Caco-2 (cell line): ENCODE measurements at regions not wholly inside any gene's neighbourhood (a gene's known extent, or its start where the extent isn't known, plus 50 kb on each side); places are given as distances from the start of the nearest gene placed in this dataset.

Experiments used
- BruUV-seq: library from RNA; stranded (reverse); fragments of 400-500 nt; replicated peaks from 2 replicates; lab custom pipeline; 2021; lab: Mats Ljungman, UMichigan
- CTCF ChIA-PET: fragments of 300-600 bp; sonication (Branson Sonifier 250); formaldehyde crosslinking; loops from one replicate; lab custom pipeline; 2022; ENCODE audit warnings: antibody characterized with exemption; lab: Charles Lee
- POLR2A ChIA-PET: fragments of 300-600 bp; sonication (Branson Sonifier 250); formaldehyde crosslinking; loops from one replicate; lab custom pipeline; 2022; ENCODE audit warnings: antibody characterized with exemption; lab: Charles Lee
- DNase-seq, 2 experiments: peaks; one replicate each; pipeline versions ENCODE4 v3.0.0 to v3.0.0-alpha.2; 2020 to 2022
- H3K27me3 ChIP-seq: replicated peaks from 2 replicates; pipeline ENCODE4 v1.6.0; 2011; ENCODE audit warnings: low read length; ENCODE audit not compliant: control insufficient read depth, insufficient read depth
- H3K36me3 ChIP-seq: 2 replicates; pipeline ENCODE4 v1.5.1; 2011; ENCODE audit warnings: low read length; ENCODE audit not compliant: control insufficient read depth, insufficient read depth
- H3K4me1 ChIP-seq: fragments of 250-450 bp; sonication (Bioruptor Pico); 2 replicates; pipeline ENCODE4 v1.5.1; 2020; ENCODE audit warnings: mild to moderate bottlenecking
- H3K4me3 ChIP-seq: 2 replicates; pipeline ENCODE4 v1.5.1; 2011; ENCODE audit warnings: low read depth, mild to moderate bottlenecking, control low read depth, low read length
- H3K9me3 ChIP-seq: fragments of 250-450 bp; sonication (Bioruptor Pico); 2 replicates; pipeline ENCODE4 v1.5.1; 2020; ENCODE audit warnings: mild to moderate bottlenecking, moderate library complexity
- H3K27ac Mint-ChIP-seq: one replicate; pipeline ENCODE4 v1.8.0; 2022; ENCODE audit warnings: mixed read lengths; ENCODE audit not compliant: unreplicated experiment
- H3K27me3 Mint-ChIP-seq: one replicate; pipeline ENCODE4 v1.8.0; 2022; ENCODE audit warnings: mixed read lengths; ENCODE audit not compliant: insufficient read depth, unreplicated experiment
- H3K36me3 Mint-ChIP-seq: one replicate; pipeline ENCODE4 v1.8.0; 2022; ENCODE audit warnings: mild to moderate bottlenecking, mixed read lengths; ENCODE audit not compliant: insufficient read depth, unreplicated experiment
- H3K4me1 Mint-ChIP-seq: one replicate; pipeline ENCODE4 v1.8.0; 2022; ENCODE audit warnings: low read depth, mixed read lengths; ENCODE audit not compliant: unreplicated experiment
- H3K4me3 Mint-ChIP-seq: one replicate; pipeline ENCODE4 v1.8.0; 2022; ENCODE audit warnings: mild to moderate bottlenecking, moderate library complexity, mixed read lengths; ENCODE audit not compliant: unreplicated experiment
- H3K9me3 Mint-ChIP-seq: one replicate; pipeline ENCODE4 v1.8.0; 2022; ENCODE audit warnings: mixed read lengths; ENCODE audit not compliant: unreplicated experiment
- intact Hi-C: fragments of 100-400 bp; cut with micrococcal nuclease; formaldehyde crosslinking; loops from one replicate; pipeline ENCODE4 v1.10.0; 2022; ENCODE audit not compliant: unreplicated experiment
- TF ChIP-seq, protein P1 (sequence below), 2 experiments: fragments of 200-600 bp in 1 of 2; IDR thresholded peaks; 1 replicate in 1 of 2; 2 replicates in 1 of 2; pipeline versions ENCODE4 v1.5.1 to v1.8.0; 2011 to 2022; ENCODE audit warnings: antibody characterized with exemption in 1 of 2, control low read depth in 1 of 2, inconsistent platforms in 1 of 2, low read depth in 1 of 2, low read length in 1 of 2, mild to moderate bottlenecking in 1 of 2, moderate library complexity in 1 of 2; ENCODE audit not compliant: insufficient read depth in 1 of 2, severe bottlenecking in 1 of 2, unreplicated experiment in 1 of 2

DNA sequence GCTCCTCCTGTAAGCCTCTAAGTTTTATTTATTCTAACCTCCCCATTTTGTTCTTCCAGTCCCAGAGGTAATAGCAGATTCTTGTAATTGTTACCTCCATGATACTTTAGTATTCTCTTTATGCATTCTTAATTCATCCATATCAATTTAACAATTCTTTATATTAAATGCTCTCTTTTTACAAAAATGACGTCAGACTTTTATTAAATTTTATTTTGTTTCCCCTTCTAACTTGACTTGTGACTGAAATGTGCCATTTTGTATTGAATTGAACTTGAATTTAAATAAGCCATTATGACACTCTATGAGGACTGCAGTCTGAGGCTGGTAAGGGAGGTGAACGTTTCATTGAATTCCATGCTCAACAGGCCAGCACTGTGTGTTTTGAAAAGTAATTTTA is 60.0 kb upstream of the NUDT10 start:
- BruUV-seq: no TSS peak

GRCh38 chrX:51281758-51282318 is 50.8 kb upstream of the NUDT10 start:
- no peak overlapping the region for H3K4me3 Mint-ChIP-seq
- Histone ChIP-seq H3K4me1 (no peaks in the 10 kb centered on the region), H3K9me3 (no peaks in the 10 kb centered on the region), H3K27me3 (no peaks in the 10 kb centered on the region), H3K4me3 (no peak overlapping the region), H3K36me3 (no peaks in the 10 kb centered on the region)
- ChIA-PET POLR2A (no interaction called here), CTCF (no interaction called here)
- H3K27ac Mint-ChIP-seq: no peak overlapping the region
- H3K27me3 Mint-ChIP-seq: no peaks in the 10 kb centered on the region
- no peaks in the 10 kb centered on the region for H3K4me1 Mint-ChIP-seq
- no TSS peak for BruUV-seq
- intact Hi-C loops: no loop called here
- no peak for DNase-seq
- no peaks in the 10 kb centered on the region for H3K9me3 Mint-ChIP-seq
- TF ChIP-seq, protein P1, sequence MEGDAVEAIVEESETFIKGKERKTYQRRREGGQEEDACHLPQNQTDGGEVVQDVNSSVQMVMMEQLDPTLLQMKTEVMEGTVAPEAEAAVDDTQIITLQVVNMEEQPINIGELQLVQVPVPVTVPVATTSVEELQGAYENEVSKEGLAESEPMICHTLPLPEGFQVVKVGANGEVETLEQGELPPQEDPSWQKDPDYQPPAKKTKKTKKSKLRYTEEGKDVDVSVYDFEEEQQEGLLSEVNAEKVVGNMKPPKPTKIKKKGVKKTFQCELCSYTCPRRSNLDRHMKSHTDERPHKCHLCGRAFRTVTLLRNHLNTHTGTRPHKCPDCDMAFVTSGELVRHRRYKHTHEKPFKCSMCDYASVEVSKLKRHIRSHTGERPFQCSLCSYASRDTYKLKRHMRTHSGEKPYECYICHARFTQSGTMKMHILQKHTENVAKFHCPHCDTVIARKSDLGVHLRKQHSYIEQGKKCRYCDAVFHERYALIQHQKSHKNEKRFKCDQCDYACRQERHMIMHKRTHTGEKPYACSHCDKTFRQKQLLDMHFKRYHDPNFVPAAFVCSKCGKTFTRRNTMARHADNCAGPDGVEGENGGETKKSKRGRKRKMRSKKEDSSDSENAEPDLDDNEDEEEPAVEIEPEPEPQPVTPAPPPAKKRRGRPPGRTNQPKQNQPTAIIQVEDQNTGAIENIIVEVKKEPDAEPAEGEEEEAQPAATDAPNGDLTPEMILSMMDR (IDR thresholded peaks at IDR 0.05; ENCODE audit: insufficient read depth in 1 of 2, low read depth in 1 of 2, low read length in 1 of 2, severe bottlenecking in 1 of 2, unreplicated experiment in 1 of 2): no peak
- H3K36me3 Mint-ChIP-seq: no peaks in the 10 kb centered on the region

More for the DNA sequence above, 60.0 kb upstream of the NUDT10 start:
- no peak overlapping the region for H3K27ac Mint-ChIP-seq
- no peaks in the 10 kb centered on the region for H3K27me3 ChIP-seq
- no peaks in the 10 kb centered on the region for H3K9me3 ChIP-seq
- TF ChIP-seq, protein P1 (IDR thresholded peaks at IDR 0.05; ENCODE audit: insufficient read depth in 1 of 2, low read depth in 1 of 2, low read length in 1 of 2, severe bottlenecking in 1 of 2, unreplicated experiment in 1 of 2): no peak
- POLR2A ChIA-PET: no interaction called here
- H3K36me3 Mint-ChIP-seq: no peaks in the 10 kb centered on the region
- intact Hi-C loops: no loop called here
- no peaks in the 10 kb centered on the region for H3K9me3 Mint-ChIP-seq
- H3K4me1 ChIP-seq: no peaks in the 10 kb centered on the region
- H3K36me3 ChIP-seq: no peaks in the 10 kb centered on the region
- no peaks in the 10 kb centered on the region for H3K27me3 Mint-ChIP-seq
- no peaks in the 10 kb centered on the region for H3K4me1 Mint-ChIP-seq
- H3K4me3 ChIP-seq: no peak overlapping the region
- CTCF ChIA-PET: no interaction called here
- H3K4me3 Mint-ChIP-seq: no peak overlapping the region
- DNase-seq: no peak
